H54 (cell line): ENCODE measurements at regions not wholly inside any gene's neighbourhood (a gene's known extent, or its start where the extent isn't known, plus 50 kb on each side); places are given as distances from the start of the nearest gene placed in this dataset.

Experiments
- DNase-seq: peaks from one replicate; pipeline ENCODE4 v3.0.0; 2011; ENCODE audit warnings: low spot score, mixed read lengths; ENCODE audit not compliant: insufficient read length
- FAIRE-seq: peaks from 3 replicates; lab custom pipeline; 2011; peaks lifted over from hg19 to GRCh38; lab: Jason Lieb, UNC
- POLR2A ChIP-seq: IDR thresholded peaks from 2 replicates; pipeline ENCODE4 v1.6.1; 2011; ENCODE audit warnings: low read depth, mild to moderate bottlenecking, low read length

DNA sequence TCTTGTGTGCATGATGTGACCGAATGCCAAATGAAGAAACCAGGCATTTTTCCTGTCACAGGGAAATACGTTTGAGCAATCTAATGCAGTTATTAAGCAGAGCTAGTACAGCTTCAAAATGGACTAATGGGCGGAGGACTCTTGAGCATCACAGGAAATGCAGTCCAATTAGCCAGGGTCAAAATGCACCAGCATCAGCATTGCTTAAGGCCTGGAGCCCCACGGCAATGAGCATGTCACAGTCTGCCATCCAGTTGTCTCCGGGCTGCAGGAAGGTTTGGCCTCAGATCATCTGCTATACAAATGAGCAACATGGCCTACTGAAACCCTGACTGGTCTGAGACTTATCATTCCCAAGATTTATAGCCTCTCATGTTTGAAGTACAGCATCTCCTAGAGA lies 652.1 kb upstream of the SLC35B3 start:
- no peak for DNase-seq
- no peak for FAIRE-seq
- no peak for TF ChIP-seq POLR2A

DNA sequence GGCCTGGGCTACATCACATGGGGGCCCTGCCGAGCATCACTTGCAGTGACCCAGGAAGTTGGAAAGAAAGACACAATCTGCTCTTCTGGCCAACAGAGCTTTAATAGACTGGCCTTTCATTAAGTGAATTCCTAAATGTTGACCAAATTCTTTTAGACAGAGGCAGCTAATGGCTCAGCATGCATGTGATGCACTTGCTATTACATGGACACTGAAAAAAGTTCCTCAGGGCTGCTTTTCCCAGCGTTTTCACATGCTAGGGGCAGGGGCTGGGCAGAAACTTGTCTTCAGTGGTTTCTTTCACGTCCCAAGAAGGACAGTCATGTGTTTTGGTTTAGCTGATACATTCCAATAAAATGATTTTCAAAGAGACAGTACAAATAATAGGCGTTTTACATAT lies 651.0 kb upstream of the SLC35B3 start:
- no peak for FAIRE-seq
- TF ChIP-seq POLR2A: no peak

DNA sequence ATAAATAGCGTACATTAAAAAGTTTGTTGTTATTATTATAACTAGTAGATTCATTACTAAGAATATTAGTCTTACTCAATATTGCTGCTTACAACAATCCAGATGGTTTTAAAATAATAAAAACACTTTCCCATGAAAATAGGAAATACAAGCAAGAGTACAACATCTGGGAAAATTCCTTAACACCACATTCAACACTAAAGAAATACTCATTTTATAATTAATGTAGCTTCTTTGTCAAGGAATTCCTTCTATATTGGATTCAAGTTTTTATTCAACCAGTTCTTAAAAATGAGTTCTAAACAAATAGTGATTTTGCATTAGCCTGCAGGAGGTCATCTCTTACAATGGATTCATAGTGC lies 650.3 kb upstream of the SLC35B3 start:
- FAIRE-seq (no peak), DNase-seq (no peak)
- no peak for TF ChIP-seq POLR2A

More for the DNA sequence above, 651.0 kb upstream of the SLC35B3 start:
- DNase-seq: no peak

DNA sequence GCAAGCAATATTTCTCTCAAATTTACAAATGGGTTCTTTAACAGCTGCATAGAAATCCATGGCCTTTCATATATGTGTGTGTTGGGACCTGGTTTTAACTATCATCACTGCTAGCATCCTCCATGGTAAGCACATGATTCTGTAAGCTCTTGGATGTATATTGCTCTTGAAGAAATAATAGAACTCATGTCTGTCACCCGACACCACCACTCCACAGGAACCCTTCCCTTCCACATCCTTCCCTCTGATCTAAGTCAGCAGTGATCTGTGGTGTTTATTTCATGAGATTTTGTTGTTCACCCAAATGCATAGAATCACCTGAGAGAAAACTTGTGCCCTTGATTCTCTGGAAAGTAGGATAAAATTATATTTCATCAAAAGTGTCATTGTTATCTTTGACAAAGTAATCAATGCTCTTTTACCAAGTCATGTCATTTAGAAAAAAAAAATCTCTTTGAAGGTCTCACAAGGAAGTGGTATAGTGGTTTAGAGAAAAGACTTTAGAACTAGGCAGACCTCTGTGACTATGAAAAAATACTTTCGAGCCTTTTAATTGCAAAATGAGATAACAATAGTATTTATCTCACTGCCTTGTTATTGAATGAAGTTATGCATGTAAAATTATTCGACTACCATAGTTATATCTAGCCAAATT lies 649.8 kb upstream of the SLC35B3 start:
- DNase-seq: no peak
- no peak for TF ChIP-seq POLR2A
- no peak for FAIRE-seq

DNA sequence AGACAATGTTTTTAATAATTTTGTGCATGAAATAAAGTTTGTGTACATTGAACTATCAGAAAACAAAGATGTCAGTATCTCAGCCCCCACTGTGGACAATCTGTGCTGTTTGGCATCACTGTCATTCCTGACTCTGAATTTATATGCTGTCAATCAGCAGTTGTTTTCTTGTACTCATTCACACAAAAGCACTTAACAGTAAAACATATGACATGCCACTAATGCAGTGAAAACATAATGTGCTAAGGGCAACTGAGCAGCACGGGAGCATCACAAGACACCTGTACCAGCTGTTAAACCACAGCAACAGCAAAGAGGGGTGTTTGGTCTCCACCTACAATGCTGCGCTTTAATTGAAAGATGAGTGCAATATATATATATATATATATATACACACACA lies 647.8 kb upstream of the SLC35B3 start:
- FAIRE-seq: no peak
- no peak for TF ChIP-seq POLR2A

DNA sequence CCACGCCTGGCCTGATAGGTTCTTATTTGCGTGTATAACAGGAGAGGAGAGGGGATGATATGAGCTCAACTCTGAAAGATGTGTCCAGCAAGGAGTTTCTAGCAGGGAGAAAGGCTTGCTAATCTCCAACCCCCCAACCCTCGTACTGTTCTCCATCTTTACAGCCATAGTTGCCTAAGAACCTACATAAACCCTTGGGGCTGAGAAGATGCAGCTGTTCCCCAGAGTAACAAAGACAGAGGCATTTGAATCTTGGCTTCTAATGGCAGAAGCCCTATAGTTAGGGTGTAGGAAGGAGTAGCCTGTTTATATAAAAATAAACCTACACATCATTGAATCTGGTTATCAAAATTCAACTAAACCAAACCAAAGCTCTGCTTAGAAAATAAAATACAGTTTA lies 631.4 kb upstream of the SLC35B3 start:
- DNase-seq (no peak), FAIRE-seq (no peak)
- no peak for TF ChIP-seq POLR2A

More for the DNA sequence above, 647.8 kb upstream of the SLC35B3 start:
- no peak for DNase-seq

DNA sequence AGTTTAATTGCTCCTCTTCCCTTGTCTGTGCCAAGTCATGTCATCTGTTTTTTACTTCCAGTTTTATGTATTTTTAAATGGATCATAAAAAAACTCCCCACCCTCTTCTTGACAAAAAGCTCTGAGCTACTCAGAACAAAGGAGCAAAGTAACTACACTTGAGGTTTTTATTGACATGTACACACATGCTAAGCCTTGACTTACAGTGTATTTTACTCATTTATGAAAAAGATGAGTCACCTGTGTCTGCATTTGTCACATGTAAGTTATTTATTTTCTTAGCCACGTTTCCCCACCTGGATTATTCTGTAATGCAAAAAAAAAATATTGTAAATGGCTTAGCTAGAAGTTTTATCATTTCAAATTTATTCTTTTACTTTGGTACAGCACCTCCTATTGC lies 628.8 kb upstream of the SLC35B3 start:
- DNase-seq (no peak), FAIRE-seq (no peak)
- no peak for TF ChIP-seq POLR2A

DNA sequence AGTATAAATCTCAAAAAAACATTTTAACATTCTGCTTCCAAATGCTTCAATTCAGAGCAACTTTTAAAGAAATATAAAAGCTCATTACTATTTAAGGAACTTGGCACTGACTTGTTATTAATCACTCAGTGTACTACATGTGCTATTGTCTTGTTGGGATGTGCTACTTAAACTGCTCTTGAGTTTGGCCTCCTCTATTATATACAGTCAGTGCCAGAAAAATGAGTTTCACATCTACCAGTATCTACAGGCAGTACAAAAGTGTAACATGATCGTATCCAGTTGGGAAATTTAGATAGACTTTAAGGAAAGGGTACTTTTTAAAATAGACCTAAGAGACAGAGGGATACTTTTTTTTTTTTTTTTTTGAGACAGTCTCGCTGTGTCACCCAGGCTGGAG lies 627.3 kb upstream of the SLC35B3 start:
- FAIRE-seq: no peak
- TF ChIP-seq POLR2A: no peak

DNA sequence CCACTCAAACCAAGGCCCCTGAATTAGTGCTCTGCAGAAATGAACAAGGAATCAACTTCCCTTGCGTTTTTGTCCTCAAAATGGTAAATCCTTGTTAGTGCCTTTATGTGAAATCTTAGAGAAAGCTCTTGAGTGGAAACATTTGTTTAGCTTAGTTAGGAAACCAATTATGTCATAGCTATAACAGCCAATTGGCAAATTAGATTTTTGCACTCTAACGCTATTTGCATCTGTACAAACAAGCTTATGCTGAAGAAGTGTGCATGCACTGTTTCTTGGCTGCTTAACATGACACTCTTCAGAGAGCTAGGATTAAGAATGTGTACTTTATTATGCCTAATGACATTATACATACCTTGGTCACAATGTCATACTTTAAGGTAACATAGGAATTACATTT lies 622.6 kb upstream of the SLC35B3 start:
- TF ChIP-seq POLR2A: no peak
- DNase-seq (no peak), FAIRE-seq (no peak)

More for the DNA sequence above, 627.3 kb upstream of the SLC35B3 start:
- DNase-seq: no peak

DNA sequence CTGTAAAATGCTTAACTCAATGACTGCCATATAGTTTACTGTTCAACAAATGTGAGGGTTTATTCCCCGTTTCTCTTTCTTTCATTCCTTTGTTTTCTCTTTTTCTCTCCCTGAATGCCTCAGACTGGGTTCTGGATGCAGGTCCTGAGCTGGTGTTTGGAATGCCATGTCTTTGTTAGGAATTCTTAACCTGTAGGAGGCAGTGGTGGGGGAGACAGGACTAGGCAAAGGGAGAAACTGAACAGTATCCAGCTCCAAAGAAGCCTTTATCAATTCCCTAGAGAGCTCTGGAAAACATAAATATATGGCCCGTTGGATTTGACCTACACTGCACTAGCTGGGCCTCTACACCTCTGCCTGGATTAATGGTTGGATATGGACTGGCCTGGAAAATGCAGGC lies 621.2 kb upstream of the SLC35B3 start:
- DNase-seq: no peak
- FAIRE-seq: no peak

DNA sequence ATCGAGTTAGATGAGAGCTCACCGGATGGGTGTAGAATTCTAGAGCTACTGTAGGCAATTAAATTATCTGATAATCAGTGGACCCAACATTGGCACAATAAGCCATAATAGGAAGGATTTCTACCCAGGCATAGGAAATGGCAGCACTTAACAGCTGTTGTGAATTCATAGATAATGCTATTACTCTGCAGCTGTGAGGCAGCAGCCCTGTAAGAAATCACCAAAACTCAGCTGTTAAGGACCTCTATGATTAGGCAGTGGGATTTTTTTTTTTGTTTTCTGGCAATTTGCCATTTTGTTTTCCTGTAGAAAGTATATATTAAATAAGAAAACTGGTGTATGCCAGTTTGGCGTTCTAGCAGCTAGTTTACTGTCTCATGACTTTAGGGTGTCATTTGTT lies 609.1 kb upstream of the SLC35B3 start:
- DNase-seq (no peak), FAIRE-seq (no peak)
- TF ChIP-seq POLR2A: no peak

More for the DNA sequence above, 621.2 kb upstream of the SLC35B3 start:
- no peak for TF ChIP-seq POLR2A

DNA sequence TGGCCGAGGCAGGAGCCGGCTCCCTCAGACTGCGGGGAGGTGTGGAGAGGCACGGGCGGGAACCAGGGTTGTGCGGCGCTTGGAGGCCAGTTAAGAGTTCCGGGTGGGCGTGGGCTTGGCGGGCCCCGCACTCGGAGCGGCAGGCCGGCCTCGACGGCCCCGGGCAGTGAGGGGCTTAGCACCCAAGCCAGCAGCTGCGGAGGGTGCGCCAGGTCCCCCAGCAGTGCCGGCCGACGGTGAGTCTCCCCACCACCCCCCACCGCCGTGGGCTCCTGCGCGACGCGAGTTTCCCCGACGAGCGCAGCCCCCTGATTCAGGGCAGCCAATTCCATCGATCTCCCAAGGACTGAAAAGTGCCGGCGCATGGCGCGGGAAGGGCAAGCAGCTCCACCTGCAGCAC lies 605.4 kb upstream of the SLC35B3 start:
- FAIRE-seq (no peak), DNase-seq (no peak)
- no peak for TF ChIP-seq POLR2A

DNA sequence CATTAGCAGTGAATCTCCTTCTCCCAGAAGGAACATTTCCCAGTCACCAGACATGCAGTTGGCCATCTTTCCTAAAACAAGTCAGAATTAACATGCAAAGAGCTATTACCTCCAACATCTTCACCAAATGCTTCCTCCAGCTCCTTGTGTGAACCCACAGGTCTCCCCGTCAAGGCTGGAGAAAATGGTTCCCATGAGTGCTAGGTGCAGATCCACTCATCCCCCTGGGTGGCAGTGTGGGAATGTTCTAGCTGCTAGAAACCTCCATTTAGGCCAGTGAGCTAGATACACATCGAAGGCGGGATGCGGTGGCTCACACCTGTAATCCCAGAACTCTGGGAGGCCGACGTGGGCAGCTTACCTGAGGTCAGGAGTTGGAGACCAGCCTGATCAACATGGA lies 603.9 kb upstream of the SLC35B3 start:
- no peak for TF ChIP-seq POLR2A
- no peak for DNase-seq
- FAIRE-seq: no peak

DNA sequence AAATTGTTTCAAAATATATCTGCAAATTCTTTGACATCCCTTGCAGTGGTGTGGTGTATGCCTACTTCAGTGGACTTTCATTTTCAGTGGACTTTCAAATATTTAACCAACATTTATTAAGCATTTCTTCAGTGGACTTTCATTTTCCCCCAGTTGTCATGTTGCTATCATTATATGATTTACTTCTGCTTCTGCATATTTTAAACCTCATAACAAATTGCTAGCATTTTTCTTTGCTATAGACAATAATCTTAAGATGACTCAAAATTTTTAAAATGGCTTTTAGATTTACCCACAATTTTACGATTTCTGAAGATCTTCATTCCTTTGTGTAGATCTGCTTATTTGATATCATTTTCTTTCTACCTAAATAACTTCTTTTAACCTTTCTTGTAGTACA lies 592.7 kb upstream of the SLC35B3 start:
- no peak for TF ChIP-seq POLR2A
- FAIRE-seq (no peak), DNase-seq (no peak)

DNA sequence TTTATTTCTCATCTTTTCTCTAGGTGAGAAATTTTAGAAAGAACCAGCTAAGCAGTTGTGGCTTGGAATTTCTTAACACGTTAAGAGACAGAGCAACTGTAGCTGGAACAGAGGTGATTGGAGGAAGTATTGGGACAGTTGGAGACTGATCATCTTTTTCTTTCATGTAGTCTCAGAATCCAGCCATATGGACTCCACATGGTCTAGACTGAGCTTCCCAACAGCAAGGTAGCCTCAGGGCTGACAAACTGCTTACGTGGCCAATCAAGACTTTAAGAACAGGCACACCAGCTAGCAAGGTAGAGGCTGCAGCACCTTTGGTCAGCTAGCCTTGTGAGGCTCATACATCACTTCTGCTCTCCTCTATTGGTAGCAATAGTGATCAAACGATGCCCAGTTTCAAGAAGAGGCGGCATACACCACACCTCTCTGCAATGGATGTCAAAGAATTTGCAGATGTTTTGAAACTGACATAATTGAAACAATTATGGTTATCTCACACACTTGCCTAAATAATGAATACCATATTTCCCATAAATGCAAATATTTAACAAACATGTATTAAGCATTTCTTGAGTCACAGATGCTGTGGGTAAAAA lies 590.5 kb upstream of the SLC35B3 start:
- no peak for DNase-seq
- no peak for FAIRE-seq
- TF ChIP-seq POLR2A: no peak
